Natural killer cell (primary cell): ENCODE measurements at regions not wholly inside any gene's neighbourhood (a gene's known extent, or its start where the extent isn't known, plus 50 kb on each side); places are given as distances from the start of the nearest gene placed in this dataset.

Experiments used
- ATAC-seq, 3 donors: fragments of 150-1000 bp in 2 of 3; fragments of 200-7000 bp in 1 of 3; cut with Tn5 transposase; 1 replicate in 1 of 3; 2 replicates in 2 of 3; pipeline ENCODE4 v1.10.0; 2021; ENCODE audit warnings: mild to moderate bottlenecking in 2 of 3, moderate library complexity in 2 of 3
- DNase-seq, 2 donors: peaks; one replicate each; pipeline versions ENCODE4 v3.0.0 to v3.0.0-alpha.2; 2013 to 2021; ENCODE audit warnings: mixed read lengths in 1 of 2
- H3K27ac ChIP-seq: one replicate; pipeline ENCODE4 v1.5.1; 2013; ENCODE audit warnings: mild to moderate bottlenecking, low read length
- H3K27me3 ChIP-seq: one replicate; pipeline ENCODE4 v1.6.1; 2013; ENCODE audit warnings: low read length; ENCODE audit not compliant: control insufficient read depth, insufficient read depth
- H3K36me3 ChIP-seq: one replicate; pipeline ENCODE4 v1.6.1; 2013; ENCODE audit warnings: low read length; ENCODE audit not compliant: control insufficient read depth, insufficient read depth
- H3K4me1 ChIP-seq: one replicate; pipeline ENCODE4 v1.6.1; 2013; ENCODE audit warnings: low read length; ENCODE audit not compliant: control insufficient read depth, insufficient read depth
- H3K4me3 ChIP-seq: one replicate; pipeline ENCODE4 v1.5.1; 2013; ENCODE audit warnings: low read length
- H3K9me3 ChIP-seq: one replicate; pipeline ENCODE4 v1.6.1; 2013; ENCODE audit warnings: low read length; ENCODE audit not compliant: control insufficient read depth, insufficient read depth
- H3K27ac Mint-ChIP-seq, 2 donors: one replicate each; pipeline ENCODE4 v1.8.0; 2022; ENCODE audit warnings: mild to moderate bottlenecking in 2 of 2, mixed read lengths in 2 of 2, moderate library complexity in 1 of 2
- H3K27me3 Mint-ChIP-seq, 2 donors: one replicate each; pipeline ENCODE4 v1.8.0; 2022; ENCODE audit warnings: low read depth in 2 of 2, mixed read lengths in 2 of 2
- H3K36me3 Mint-ChIP-seq: one replicate; pipeline ENCODE4 v1.8.0; 2022; ENCODE audit warnings: mixed read lengths
- H3K4me1 Mint-ChIP-seq, 2 donors: one replicate each; pipeline ENCODE4 v1.8.0; 2022; ENCODE audit warnings: mixed read lengths in 2 of 2
- H3K4me3 Mint-ChIP-seq: one replicate; pipeline ENCODE4 v1.8.0; 2022; ENCODE audit warnings: mild to moderate bottlenecking, moderate library complexity, mixed read lengths
- H3K9me3 Mint-ChIP-seq, 2 donors: one replicate each; pipeline ENCODE4 v1.8.0; 2022; ENCODE audit warnings: mixed read lengths in 2 of 2
- CTCF ChIP-seq: fragments of 200-600 bp; IDR thresholded peaks from one replicate; pipeline ENCODE4 v1.8.0; 2022; ENCODE audit warnings: antibody characterized with exemption
- WGBS: methylation state at CpG from one replicate; pipeline ENCODE4 v1.1.7; 2013; ENCODE audit warnings: missing lambda C conversion rate; ENCODE audit not compliant: insufficient coverage; 5-methylcytosine and 5-hydroxymethylcytosine counted together
- intact Hi-C: fragments of 100-400 bp; cut with micrococcal nuclease; formaldehyde crosslinking; loops from one replicate; pipeline ENCODE4 v1.14.2; 2022

GRCh38 chr11:131135611-131136010 lies 219.3 kb upstream of the SNX19 start:
- WGBS = 53% methylated on average over 3 of the region's 3 CpGs
- intact Hi-C loops = no loop called here

GRCh38 chr11:131136486-131136885 lies 220.2 kb upstream of the SNX19 start:
- ATAC-seq (no peak), DNase-seq (no peak)
- WGBS = 80% methylated on average over 1 of the region's 1 CpG
- no peak overlapping the region for H3K27ac ChIP-seq
- H3K27me3 ChIP-seq = no peaks in the 10 kb centered on the region
- H3K4me3 ChIP-seq = no peak overlapping the region
- H3K27ac Mint-ChIP-seq = no peak overlapping the region
- no peak overlapping the region for H3K4me3 Mint-ChIP-seq
- no peaks in the 10 kb centered on the region for H3K4me1 ChIP-seq
- H3K4me1 Mint-ChIP-seq = no peaks in the 10 kb centered on the region
- H3K36me3 ChIP-seq = no peaks in the 10 kb centered on the region
- no peak for TF ChIP-seq CTCF
- H3K9me3 ChIP-seq = no peaks in the 10 kb centered on the region
- H3K9me3 Mint-ChIP-seq = peaks cover 0 to 5% of the 10 kb centered on the region in 2 donors
- intact Hi-C loops = no loop called here
- H3K27me3 Mint-ChIP-seq = no peaks in the 10 kb centered on the region
- H3K36me3 Mint-ChIP-seq = no peaks in the 10 kb centered on the region

More at GRCh38 chr11:131135611-131136010, 219.3 kb upstream of the SNX19 start:
- no peak for ATAC-seq
- Mint-ChIP-seq H3K27me3 (no peaks in the 10 kb centered on the region), H3K4me3 (no peak overlapping the region), H3K27ac (no peak overlapping the region), H3K9me3 (peaks cover 3 to 8% of the 10 kb centered on the region in 2 donors), H3K4me1 (no peaks in the 10 kb centered on the region), H3K36me3 (no peaks in the 10 kb centered on the region)
- no peaks in the 10 kb centered on the region for H3K4me1 ChIP-seq
- no peaks in the 10 kb centered on the region for H3K27me3 ChIP-seq
- no peaks in the 10 kb centered on the region for H3K9me3 ChIP-seq
- H3K4me3 ChIP-seq = no peak overlapping the region
- H3K36me3 ChIP-seq = no peaks in the 10 kb centered on the region
- H3K27ac ChIP-seq = no peak overlapping the region
- DNase-seq = no peak
- no peak for TF ChIP-seq CTCF

- DNase-seq (no peak), ATAC-seq (no peak)
- H3K27ac ChIP-seq = no peak overlapping the region
- Mint-ChIP-seq H3K36me3 (no peaks in the 10 kb centered on the region), H3K4me3 (no peak overlapping the region), H3K9me3 (peaks cover 0 to 2% of the 10 kb centered on the region in 2 donors), H3K27me3 (no peaks in the 10 kb centered on the region), H3K4me1 (no peaks in the 10 kb centered on the region), H3K27ac (no peak overlapping the region)
- no peaks in the 10 kb centered on the region for H3K4me1 ChIP-seq
- no peaks in the 10 kb centered on the region for H3K36me3 ChIP-seq
- WGBS = 86% methylated on average over 2 of the region's 2 CpGs
- no peaks in the 10 kb centered on the region for H3K9me3 ChIP-seq
- intact Hi-C loops = no loop called here
- H3K4me3 ChIP-seq = no peak overlapping the region
- no peaks in the 10 kb centered on the region for H3K27me3 ChIP-seq
- no peak for TF ChIP-seq CTCF
These were observed 220.8 kb upstream of the SNX19 start for GRCh38 chr11:131137046-131137445.

GRCh38 chr11:131138731-131139130 lies 222.5 kb upstream of the SNX19 start:
- H3K4me3 ChIP-seq = no peak overlapping the region
- no peaks in the 10 kb centered on the region for H3K9me3 ChIP-seq
- Mint-ChIP-seq H3K36me3 (no peaks in the 10 kb centered on the region), H3K4me1 (no peaks in the 10 kb centered on the region), H3K4me3 (no peak overlapping the region), H3K27ac (no peak overlapping the region), H3K27me3 (no peaks in the 10 kb centered on the region), H3K9me3 (no peaks in the 10 kb centered on the region)
- ATAC-seq = no peak
- intact Hi-C loops = no loop called here
- no peaks in the 10 kb centered on the region for H3K36me3 ChIP-seq
- TF ChIP-seq CTCF = no peak
- no peaks in the 10 kb centered on the region for H3K27me3 ChIP-seq
- no peak for DNase-seq
- no peaks in the 10 kb centered on the region for H3K4me1 ChIP-seq
- H3K27ac ChIP-seq = no peak overlapping the region
- 50% methylated on average over 1 of the region's 4 CpGs for WGBS
